Activated CD4-positive, alpha-beta T cell treated with anti-CD3 and anti-CD28 coated beads for 48 hours (primary cell): ENCODE measurements at regions not wholly inside any gene's neighbourhood (a gene's known extent, or its start where the extent isn't known, plus 50 kb on each side); places are given as distances from the start of the nearest gene placed in this dataset.
A peak's percentile ranks its signal among the peaks of the same experiment; 100 is the strongest.

Experiments
- DNase-seq: peaks from one replicate; pipeline ENCODE4 v3.0.0-alpha.2; 2020

DNA sequence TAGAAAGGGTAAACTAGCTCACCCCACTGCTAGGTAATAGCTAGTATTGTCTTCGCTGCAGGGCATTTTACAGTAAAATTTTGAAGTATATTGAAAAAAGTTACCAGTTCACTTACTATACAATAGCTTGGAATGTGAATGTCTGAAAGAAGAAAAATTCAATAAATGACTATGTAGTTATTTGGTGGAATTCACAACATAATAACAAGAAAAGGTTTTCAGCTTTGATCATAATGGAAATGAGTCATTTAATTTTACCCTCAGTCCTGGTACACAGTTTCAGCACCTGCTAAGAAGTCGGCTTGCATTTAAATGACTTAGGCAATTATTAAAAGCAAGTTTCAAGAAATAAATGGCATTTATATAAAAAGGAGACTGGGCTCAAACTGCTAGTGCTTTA is 90.4 kb downstream of the NUP35 start:
- DNase-seq, result no peak

- no peak for DNase-seq
Observed at GRCh38 chr2:183215917-183216316, 91.7 kb downstream of the NUP35 start.

DNA sequence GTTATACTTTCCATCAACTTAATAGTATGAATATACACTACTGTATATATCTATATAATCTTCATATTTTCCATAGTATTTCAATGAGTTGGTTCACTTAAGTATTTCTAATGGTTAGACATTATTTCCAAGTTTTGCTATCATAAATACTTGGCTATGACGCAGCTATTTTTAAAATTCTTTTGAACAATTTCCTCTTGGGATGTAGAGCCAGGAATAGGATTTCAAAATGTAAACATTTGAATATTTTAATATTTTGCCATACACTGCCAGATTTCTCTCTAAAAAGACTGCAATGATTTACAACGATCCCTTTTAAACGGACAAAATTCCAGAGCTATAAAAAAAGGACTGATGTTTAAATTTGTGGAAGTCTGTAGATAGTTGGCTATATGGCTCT is 95.6 kb downstream of the NUP35 start:
- DNase-seq, result no peak

DNA sequence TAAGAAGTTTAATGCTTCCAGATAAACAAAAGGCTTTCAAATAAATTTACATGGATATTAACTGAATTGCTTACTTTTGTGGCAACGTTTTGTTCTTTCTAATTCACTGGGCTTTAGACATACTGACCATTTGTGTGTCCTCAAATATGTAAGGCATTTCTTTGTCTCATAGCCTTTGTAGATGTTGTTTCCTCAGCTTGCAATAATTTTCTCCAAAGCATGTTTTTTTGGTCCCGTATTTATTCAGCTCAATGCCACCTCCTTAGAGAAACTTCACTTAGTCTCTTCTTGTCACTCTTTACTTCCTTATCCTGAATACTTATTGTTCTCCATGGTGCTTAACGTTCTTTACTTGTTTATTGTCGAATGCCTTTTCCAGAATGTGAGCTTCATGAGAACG is 98.5 kb downstream of the NUP35 start:
- DNase-seq, result no peak

- no peak for DNase-seq
Observed at GRCh38 chr2:183224948-183225347, 100.7 kb downstream of the NUP35 start.

DNA sequence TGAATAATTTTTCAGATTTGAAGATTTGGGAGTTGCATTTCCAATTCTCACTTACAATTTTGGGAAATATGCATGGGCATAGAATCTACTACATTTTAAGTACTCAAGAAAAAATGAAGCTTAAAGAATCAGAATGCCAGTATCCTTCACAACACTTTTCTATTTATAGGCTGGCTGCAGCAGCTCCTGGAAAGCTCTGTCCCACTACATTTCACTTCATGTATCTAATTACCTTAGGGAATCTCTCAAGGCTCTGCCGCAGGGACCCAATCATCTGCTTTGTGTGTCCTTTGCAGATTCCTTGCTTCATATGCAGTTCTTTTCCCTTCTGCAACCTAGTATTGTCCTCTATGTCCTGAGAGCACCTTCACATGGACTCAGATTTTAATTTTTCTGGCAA is 102.9 kb downstream of the NUP35 start:
- no peak for DNase-seq

GRCh38 chr2:183229386-183229785 is 105.1 kb downstream of the NUP35 start:
- DNase-seq, result peak; percentile 6

GRCh38 chr2:183232161-183232865 is 108.1 kb downstream of the NUP35 start:
- no peak for DNase-seq

DNA sequence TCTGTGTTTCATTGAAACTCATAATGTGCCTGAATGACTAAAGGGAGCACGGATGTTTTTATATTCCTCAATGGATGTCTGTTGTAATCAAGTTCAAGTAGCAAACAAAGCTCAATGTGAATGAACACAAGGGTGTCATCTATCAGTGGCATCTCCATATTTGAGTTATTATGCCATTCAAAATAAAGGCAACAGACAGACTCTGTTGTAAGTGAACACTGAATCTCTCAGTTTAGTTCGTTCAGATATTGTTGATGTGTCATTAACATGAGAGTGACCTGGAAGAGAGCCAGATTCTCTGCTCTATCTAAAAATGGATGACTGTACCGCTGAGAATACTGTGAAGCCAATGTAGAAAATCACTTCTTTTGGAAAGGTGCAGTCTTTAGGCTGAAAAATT is 118.7 kb downstream of the NUP35 start:
- DNase-seq, result no peak

DNA sequence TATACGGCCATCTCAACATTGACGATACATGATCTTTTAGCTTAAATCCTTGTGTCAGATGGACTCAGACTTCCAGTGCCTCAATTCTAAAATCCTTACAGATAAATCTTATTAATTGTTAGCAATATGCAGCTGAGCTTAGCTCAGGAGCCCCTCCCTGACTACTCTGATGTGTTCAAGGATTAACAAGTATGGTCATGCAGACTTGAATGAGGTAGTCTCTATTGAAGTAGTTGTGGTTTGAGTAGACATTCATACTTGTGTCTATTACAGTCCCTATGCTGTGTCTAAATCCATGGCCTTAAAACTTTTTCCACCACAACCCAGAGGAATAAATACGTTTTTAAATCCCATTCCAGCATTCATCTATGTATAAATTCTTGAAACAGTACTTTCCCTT is 119.5 kb downstream of the NUP35 start:
- no peak for DNase-seq

GRCh38 chr2:183244300-183244844 is 120.1 kb downstream of the NUP35 start:
- no peak for DNase-seq

DNA sequence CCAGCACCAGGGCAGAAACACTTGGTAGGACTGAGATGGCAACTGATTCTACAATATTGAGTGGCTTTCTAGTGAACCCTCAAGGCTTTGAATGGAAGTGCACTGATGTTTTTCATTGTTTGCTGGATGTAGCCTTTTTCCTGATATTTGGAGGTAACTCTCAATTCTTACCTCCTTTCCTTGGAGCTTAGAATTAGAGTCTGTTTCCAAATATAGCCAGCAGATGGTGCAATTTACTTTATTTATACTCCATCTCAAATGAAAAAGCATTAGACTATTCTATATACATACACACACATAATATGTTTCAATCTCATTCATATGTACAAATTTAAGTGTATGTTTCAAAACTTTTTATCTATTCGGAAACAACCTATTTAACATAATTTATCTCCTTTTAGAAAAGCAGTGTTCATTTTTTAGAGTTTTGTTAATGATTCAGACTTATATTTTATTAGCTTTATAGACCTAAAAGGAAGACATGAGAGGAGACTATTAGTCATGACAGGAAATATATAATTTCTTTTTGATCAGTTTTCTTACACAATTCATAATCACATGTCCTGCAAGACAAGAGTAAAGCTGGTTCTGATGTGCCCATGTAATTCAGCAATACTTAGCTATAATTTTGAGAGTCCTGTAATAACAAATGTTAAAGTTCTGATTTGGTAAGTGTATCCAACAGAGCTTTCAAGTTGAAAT is 124.8 kb downstream of the NUP35 start:
- no peak for DNase-seq

- no peak for DNase-seq
Observed at GRCh38 chr2:183250061-183250460, 125.8 kb downstream of the NUP35 start.

GRCh38 chr2:183250472-183250871 is 126.2 kb downstream of the NUP35 start:
- DNase-seq, result no peak

DNA sequence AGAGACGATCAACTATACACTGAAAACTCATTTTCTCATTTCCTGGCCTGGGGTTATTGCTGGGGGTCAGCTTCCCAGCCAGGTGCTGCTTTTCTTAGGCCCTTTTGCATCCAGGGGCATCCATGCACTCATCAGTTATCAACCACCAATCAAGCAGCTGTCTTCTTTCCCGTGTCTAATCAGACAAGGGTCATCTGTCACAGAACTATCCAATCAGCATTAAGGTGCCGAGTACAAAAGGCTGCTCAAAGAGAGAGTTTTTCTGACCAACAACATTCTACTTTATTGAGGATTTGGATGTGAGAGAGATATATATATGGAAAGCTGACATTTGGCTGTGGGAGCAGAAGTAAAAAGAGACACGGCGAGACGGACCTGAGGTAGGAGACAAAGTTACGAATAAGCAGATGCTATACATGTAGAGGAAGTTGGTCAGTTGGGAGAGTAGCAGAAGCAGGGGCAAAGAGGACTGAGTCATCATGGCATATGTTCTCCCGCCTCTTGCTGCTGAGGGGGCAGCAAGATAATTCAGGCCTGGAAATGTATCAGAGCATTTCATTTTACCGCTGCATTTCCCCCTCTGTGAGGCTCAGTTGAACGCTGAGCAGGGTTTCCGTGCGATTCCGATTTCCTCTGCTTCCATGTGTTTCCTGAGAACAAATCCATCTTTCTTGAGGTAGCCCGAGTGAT is 129.3 kb downstream of the NUP35 start:
- no peak for DNase-seq

GRCh38 chr2:183255411-183255810 is 131.2 kb downstream of the NUP35 start:
- no peak for DNase-seq

- no peak for DNase-seq
Observed at GRCh38 chr2:183259921-183260320, 135.7 kb downstream of the NUP35 start.

- no peak for DNase-seq
Observed at GRCh38 chr2:183260527-183260926, 136.3 kb downstream of the NUP35 start.

DNA sequence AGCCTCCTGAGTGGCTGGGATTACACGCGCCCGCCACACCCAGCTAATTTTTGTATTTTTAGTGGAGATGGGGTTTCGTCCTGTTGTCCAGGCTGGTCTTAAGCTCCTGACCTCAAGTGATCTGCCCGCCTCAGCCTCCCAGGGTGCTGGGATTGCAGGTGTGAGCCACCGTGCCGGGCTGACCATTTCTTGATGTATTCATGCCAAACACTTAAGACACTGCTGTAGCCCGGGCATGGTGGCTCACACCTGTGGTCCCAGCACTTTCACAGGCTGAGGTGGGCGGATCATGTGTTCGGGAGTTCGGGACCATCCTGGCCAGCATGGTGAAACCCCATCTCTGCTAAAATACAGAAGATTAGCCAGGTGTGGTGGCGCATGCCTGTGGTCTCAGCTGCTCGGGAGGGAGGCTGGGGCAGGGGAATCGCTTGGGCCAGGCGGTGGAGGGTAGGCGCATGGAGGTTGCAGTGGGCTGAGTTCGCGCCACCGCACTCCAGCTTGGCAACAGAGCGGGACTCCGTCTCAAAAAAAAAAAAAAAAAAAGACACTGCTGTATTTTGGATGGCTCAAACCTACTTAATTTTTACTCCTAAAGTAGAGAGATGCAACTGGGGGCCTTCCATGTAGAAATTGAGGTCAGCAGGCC is 140.8 kb downstream of the NUP35 start:
- no peak for DNase-seq

GRCh38 chr2:183267148-183267827 is 143.0 kb downstream of the NUP35 start:
- no peak for DNase-seq

- no peak for DNase-seq
Observed at GRCh38 chr2:183269956-183270355, 145.7 kb downstream of the NUP35 start.

- no peak for DNase-seq
Observed at GRCh38 chr2:183283209-183283608, 159.0 kb downstream of the NUP35 start.

DNA sequence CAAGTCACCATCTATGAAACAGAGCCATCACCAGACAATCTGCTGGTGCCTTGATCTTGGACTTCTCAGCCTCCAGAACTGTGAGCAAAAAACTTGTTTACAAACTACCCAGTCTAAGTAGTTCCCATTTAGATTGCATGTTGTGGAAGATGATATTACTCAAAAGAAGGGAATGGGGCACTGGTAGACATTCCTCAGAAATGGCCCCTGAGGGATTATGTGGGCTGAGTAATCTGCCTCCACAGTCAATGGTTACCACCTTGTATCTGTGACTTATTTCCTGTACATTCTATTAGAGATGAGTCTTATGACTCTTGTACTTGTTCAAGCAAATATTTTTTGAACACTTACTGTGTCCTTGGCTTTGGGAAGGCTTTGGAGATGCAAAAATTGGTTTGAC is 160.4 kb downstream of the NUP35 start:
- DNase-seq, result no peak
